Astrocyte (in vitro differentiated cells and primary cell): ENCODE measurements at regions not wholly inside any gene's neighbourhood (a gene's known extent, or its start where the extent isn't known, plus 50 kb on each side); places are given as distances from the start of the nearest gene placed in this dataset.
"Not testable (repeated sequence)": the region's sequence is repeated elsewhere in the genome, so short reads cannot be mapped to it uniquely, and the experiment has no call there.

ENCODE experiments used
- DNase-seq: peaks from one replicate; pipeline ENCODE4 v3.0.0-alpha.2; 2010; ENCODE audit warnings: low read depth
- FAIRE-seq: peaks from 2 replicates; lab custom pipeline; 2011; peaks lifted over from hg19 to GRCh38; lab: Jason Lieb, UNC
- H2AFZ ChIP-seq: 2 replicates; pipeline ENCODE4 v1.6.0; 2012; ENCODE audit warnings: low read depth, low read length, inconsistent platforms
- H3K27ac ChIP-seq: 2 replicates; pipeline ENCODE4 v1.5.1; 2011; ENCODE audit warnings: low read depth, low read length, inconsistent platforms
- H3K27me3 ChIP-seq: 2 replicates; pipeline ENCODE4 v1.6.0; 2011; ENCODE audit warnings: low read length, inconsistent platforms; ENCODE audit not compliant: insufficient read depth
- H3K36me3 ChIP-seq: 2 replicates; pipeline ENCODE4 v1.5.1; 2011; ENCODE audit warnings: low read length, inconsistent platforms; ENCODE audit not compliant: insufficient read depth
- H3K4me1 ChIP-seq: 2 replicates; pipeline ENCODE4 v1.5.1; 2011; ENCODE audit warnings: low read length, inconsistent platforms; ENCODE audit not compliant: insufficient read depth
- H3K4me2 ChIP-seq: 2 replicates; pipeline ENCODE4 v1.6.0; 2012; ENCODE audit warnings: low read length, inconsistent platforms
- H3K4me3 ChIP-seq: 2 replicates; pipeline ENCODE4 v1.5.1; 2011; ENCODE audit warnings: low read depth, mild to moderate bottlenecking, low read length, inconsistent platforms; ENCODE audit not compliant: insufficient read depth
- H3K79me2 ChIP-seq: 2 replicates; pipeline ENCODE4 v1.6.0; 2012; ENCODE audit warnings: mild to moderate bottlenecking, low read length, inconsistent platforms; ENCODE audit not compliant: insufficient read depth
- H3K9ac ChIP-seq: 2 replicates; pipeline ENCODE4 v1.6.0; 2012; ENCODE audit warnings: mild to moderate bottlenecking, low read length, inconsistent platforms
- H3K9me3 ChIP-seq: 2 replicates; pipeline ENCODE4 v1.5.1; 2012; ENCODE audit warnings: low read depth, mild to moderate bottlenecking, low read length, inconsistent platforms; ENCODE audit not compliant: insufficient read depth
- H4K20me1 ChIP-seq: 2 replicates; pipeline ENCODE4 v1.6.0; 2012; ENCODE audit warnings: low read length, inconsistent platforms; ENCODE audit not compliant: insufficient read depth
- H3K27ac Mint-ChIP-seq: one replicate; pipeline ENCODE4 v1.8.0; 2021; ENCODE audit warnings: mild to moderate bottlenecking, mixed read lengths; ENCODE audit not compliant: unreplicated experiment
- H3K27me3 Mint-ChIP-seq: one replicate; pipeline ENCODE4 v1.8.0; 2021; ENCODE audit warnings: low read depth, mixed read lengths; ENCODE audit not compliant: unreplicated experiment
- H3K36me3 Mint-ChIP-seq: one replicate; pipeline ENCODE4 v1.8.0; 2021; ENCODE audit warnings: low read depth, mixed read lengths; ENCODE audit not compliant: unreplicated experiment
- H3K4me1 Mint-ChIP-seq: one replicate; pipeline ENCODE4 v1.8.0; 2021; ENCODE audit warnings: low read depth, mixed read lengths; ENCODE audit not compliant: unreplicated experiment
- H3K4me3 Mint-ChIP-seq: one replicate; pipeline ENCODE4 v1.8.0; 2021; ENCODE audit warnings: mild to moderate bottlenecking, moderate library complexity, mixed read lengths; ENCODE audit not compliant: unreplicated experiment
- H3K9me3 Mint-ChIP-seq: one replicate; pipeline ENCODE4 v1.8.0; 2021; ENCODE audit warnings: mild to moderate bottlenecking, mixed read lengths; ENCODE audit not compliant: unreplicated experiment
- CTCF ChIP-seq: IDR thresholded peaks from 2 replicates; pipeline ENCODE4 v1.5.1; 2011; ENCODE audit warnings: low read depth, mild to moderate bottlenecking, inconsistent platforms, low read length, moderate library complexity; ENCODE audit not compliant: insufficient read depth
- EZH2 ChIP-seq: IDR thresholded peaks from 2 replicates; pipeline ENCODE4 v1.6.1; 2012; ENCODE audit warnings: mild to moderate bottlenecking, low read length, inconsistent platforms; ENCODE audit not compliant: insufficient read depth

GRCh38 chr7:79980376-79980775 is 154.3 kb upstream of the GNAI1 start:
- no peak overlapping the region for H3K27ac Mint-ChIP-seq
- Histone ChIP-seq H3K9ac (no peak overlapping the region), H3K79me2 (no peaks in the 10 kb centered on the region), H3K4me2 (no peak overlapping the region), H3K27me3 (no peaks in the 10 kb centered on the region), H3K9me3 (no peaks in the 10 kb centered on the region), H3K4me3 (no peak overlapping the region), H3K4me1 (peaks cover 12% of the 10 kb centered on the region), H4K20me1 (no peaks in the 10 kb centered on the region), H3K36me3 (no peaks in the 10 kb centered on the region), H2AFZ (no peak overlapping the region), H3K27ac (no peak overlapping the region)
- FAIRE-seq (no peak), DNase-seq (no peak)
- no peaks in the 10 kb centered on the region for H3K27me3 Mint-ChIP-seq
- H3K9me3 Mint-ChIP-seq: no peaks in the 10 kb centered on the region
- TF ChIP-seq CTCF: no peak
- TF ChIP-seq EZH2: no peak
- no peak overlapping the region for H3K4me3 Mint-ChIP-seq
- no peaks in the 10 kb centered on the region for H3K36me3 Mint-ChIP-seq
- peaks cover 6% of the 10 kb centered on the region for H3K4me1 Mint-ChIP-seq

- no peak for TF ChIP-seq CTCF
- TF ChIP-seq EZH2: no peak
- no peak overlapping the region for H3K4me2 ChIP-seq
- peak; percentile 20 for DNase-seq
- no peaks in the 10 kb centered on the region for H3K36me3 ChIP-seq
- no peaks in the 10 kb centered on the region for H3K9me3 ChIP-seq
- H3K36me3 Mint-ChIP-seq: no peaks in the 10 kb centered on the region
- H2AFZ ChIP-seq: no peak overlapping the region
- H3K4me3 ChIP-seq: no peak overlapping the region
- H4K20me1 ChIP-seq: no peaks in the 10 kb centered on the region
- H3K27ac Mint-ChIP-seq: no peak overlapping the region
- H3K27ac ChIP-seq: no peak overlapping the region
- H3K4me1 ChIP-seq: peaks cover 12% of the 10 kb centered on the region
- H3K27me3 ChIP-seq: no peaks in the 10 kb centered on the region
- H3K27me3 Mint-ChIP-seq: no peaks in the 10 kb centered on the region
- no peak for FAIRE-seq
- peaks cover 6% of the 10 kb centered on the region for H3K4me1 Mint-ChIP-seq
- no peak overlapping the region for H3K4me3 Mint-ChIP-seq
- H3K79me2 ChIP-seq: no peaks in the 10 kb centered on the region
- H3K9me3 Mint-ChIP-seq: no peaks in the 10 kb centered on the region
- H3K9ac ChIP-seq: no peak overlapping the region
Measured at GRCh38 chr7:79979437-79979836, 155.2 kb upstream of the GNAI1 start.

GRCh38 chr7:79977481-79977880 is 157.2 kb upstream of the GNAI1 start:
- no peaks in the 10 kb centered on the region for H3K9me3 Mint-ChIP-seq
- H3K36me3 Mint-ChIP-seq: no peaks in the 10 kb centered on the region
- H3K4me1 ChIP-seq: peaks cover 9% of the 10 kb centered on the region
- H3K4me3 Mint-ChIP-seq: no peak overlapping the region
- H3K27me3 ChIP-seq: no peaks in the 10 kb centered on the region
- no peak overlapping the region for H2AFZ ChIP-seq
- TF ChIP-seq EZH2: no peak
- no peak for TF ChIP-seq CTCF
- H3K27ac ChIP-seq: no peak overlapping the region
- FAIRE-seq (no peak), DNase-seq (no peak)
- no peaks in the 10 kb centered on the region for H4K20me1 ChIP-seq
- H3K4me3 ChIP-seq: no peak overlapping the region
- H3K79me2 ChIP-seq: no peaks in the 10 kb centered on the region
- no peak overlapping the region for H3K4me2 ChIP-seq
- H3K36me3 ChIP-seq: no peaks in the 10 kb centered on the region
- peaks cover 2% of the 10 kb centered on the region for H3K4me1 Mint-ChIP-seq
- H3K27ac Mint-ChIP-seq: no peak overlapping the region
- H3K9ac ChIP-seq: no peak overlapping the region
- no peaks in the 10 kb centered on the region for H3K27me3 Mint-ChIP-seq
- H3K9me3 ChIP-seq: no peaks in the 10 kb centered on the region

- H3K36me3 Mint-ChIP-seq, H3K27ac Mint-ChIP-seq, H3K36me3 ChIP-seq, H4K20me1 ChIP-seq, H3K27ac ChIP-seq, H3K4me3 ChIP-seq, H3K79me2 ChIP-seq, DNase-seq, H2AFZ ChIP-seq, H3K4me3 Mint-ChIP-seq, H3K4me1 ChIP-seq, H3K27me3 Mint-ChIP-seq, H3K9me3 ChIP-seq, H3K9me3 Mint-ChIP-seq, H3K9ac ChIP-seq, H3K27me3 ChIP-seq, H3K4me2 ChIP-seq, H3K4me1 Mint-ChIP-seq, FAIRE-seq: not testable (repeated sequence)
Measured at GRCh38 chr7:79976711-79977020, 158.0 kb upstream of the GNAI1 start.
